ENCODE measurements at regions not wholly inside any gene's neighbourhood (a gene's known extent, or its start where the extent isn't known, plus 50 kb on each side); places are given as distances from the start of the nearest gene placed in this dataset.

GRCh38 chr6:144978208-144978607 lies 693.1 kb downstream of the UTRN start:
- ATAC-seq (no peak), DNase-seq (ENCODE audit: low read depth, low spot score) (no peak)
- TF ChIP-seq POLR2AphosphoS5 (IDR thresholded peaks at IDR 0.05; ENCODE audit: low read depth, low read length) (no peak), SIN3A (IDR thresholded peaks at IDR 0.05; ENCODE audit: borderline replicate concordance, insufficient read depth, low read depth, low read length) (no peak)
- no peaks in the 10 kb centered on the region for H3K36me3 ChIP-seq (ENCODE audit: control insufficient read depth, insufficient read depth, low read length)
- H3K4me3 ChIP-seq (ENCODE audit: low read depth in 2 of 2, low read length in 2 of 2): no peak overlapping the region
- intact Hi-C loops (cut with micrococcal nuclease; ENCODE audit: unreplicated experiment): no loop called here
- H3K4me1 ChIP-seq (ENCODE audit: control insufficient read depth, insufficient read depth, low read length): no peaks in the 10 kb centered on the region
- no peaks in the 10 kb centered on the region for H3K9me3 ChIP-seq (ENCODE audit: control insufficient read depth, insufficient read depth, low read depth, low read length)
- no TSS peak for BruUV-seq (replicated peaks)
- CTCF ChIA-PET: no interaction called here
- no peak overlapping the region for H3K27ac ChIP-seq (ENCODE audit: low read length)
- H3K27me3 ChIP-seq (ENCODE audit: control insufficient read depth, insufficient read depth, low read length): no peaks in the 10 kb centered on the region
- POLR2A ChIA-PET: no interaction called here
- in situ Hi-C loops (cut with HindIII; ENCODE audit: low pct_unique_long_range_greater_than_20kb, low sequenced_read_pairs): no loop called here

- CTCF ChIA-PET: no interaction called here
- no TSS peak for BruUV-seq (replicated peaks)
- H3K9me3 ChIP-seq (ENCODE audit: control insufficient read depth, insufficient read depth, low read depth, low read length): no peaks in the 10 kb centered on the region
- no peaks in the 10 kb centered on the region for H3K27me3 ChIP-seq (ENCODE audit: control insufficient read depth, insufficient read depth, low read length)
- H3K4me1 ChIP-seq (ENCODE audit: control insufficient read depth, insufficient read depth, low read length): no peaks in the 10 kb centered on the region
- DNase-seq (ENCODE audit: low read depth, low spot score): no peak
- no peak overlapping the region for H3K4me3 ChIP-seq (ENCODE audit: low read depth in 2 of 2, low read length in 2 of 2)
- no peak for ATAC-seq
- TF ChIP-seq CTCF (IDR thresholded peaks at IDR 0.05) (no peak), SIN3A (IDR thresholded peaks at IDR 0.05; ENCODE audit: borderline replicate concordance, insufficient read depth, low read depth, low read length) (no peak)
- POLR2A ChIA-PET: no interaction called here
- no peak overlapping the region for H3K27ac ChIP-seq (ENCODE audit: low read length)
- intact Hi-C loops (cut with micrococcal nuclease; ENCODE audit: unreplicated experiment): no loop called here
- no peaks in the 10 kb centered on the region for H3K36me3 ChIP-seq (ENCODE audit: control insufficient read depth, insufficient read depth, low read length)
- in situ Hi-C loops (cut with HindIII; ENCODE audit: low pct_unique_long_range_greater_than_20kb, low sequenced_read_pairs): no loop called here
These were observed 701.1 kb downstream of the UTRN start for GRCh38 chr6:144986271-144986670.

GRCh38 chr6:144989319-144990107 lies 704.4 kb downstream of the UTRN start:
- ChIA-PET CTCF (no interaction called here), POLR2A (no interaction called here)
- in situ Hi-C loops (cut with HindIII; ENCODE audit: low pct_unique_long_range_greater_than_20kb, low sequenced_read_pairs) (no loop called here), intact Hi-C loops (cut with micrococcal nuclease; ENCODE audit: unreplicated experiment) (no loop called here)
- DNase-seq (ENCODE audit: low read depth, low spot score) (no peak), ATAC-seq (no peak)
- Histone ChIP-seq H3K27me3 (ENCODE audit: control insufficient read depth, insufficient read depth, low read length) (no peaks in the 10 kb centered on the region), H3K9me3 (ENCODE audit: control insufficient read depth, insufficient read depth, low read depth, low read length) (no peaks in the 10 kb centered on the region), H3K27ac (ENCODE audit: low read length) (no peak overlapping the region), H3K4me3 (ENCODE audit: low read depth in 2 of 2, low read length in 2 of 2) (no peak overlapping the region), H3K36me3 (ENCODE audit: control insufficient read depth, insufficient read depth, low read length) (no peaks in the 10 kb centered on the region), H3K4me1 (ENCODE audit: control insufficient read depth, insufficient read depth, low read length) (no peaks in the 10 kb centered on the region)
- BruUV-seq (replicated peaks): no TSS peak
- no peak for TF ChIP-seq SIN3A (IDR thresholded peaks at IDR 0.05; ENCODE audit: borderline replicate concordance, insufficient read depth, low read depth, low read length)
- no peak for TF ChIP-seq TCF7L2 (IDR thresholded peaks at IDR 0.05; ENCODE audit: low read depth, low read length)
- TF ChIP-seq REST (IDR thresholded peaks at IDR 0.05; ENCODE audit: insufficient read depth in 1 of 2, low read depth in 2 of 2, low read length in 1 of 2): no peak
- no peak for TF ChIP-seq POLR2AphosphoS5 (IDR thresholded peaks at IDR 0.05; ENCODE audit: low read depth, low read length)
- TF ChIP-seq CTCF (IDR thresholded peaks at IDR 0.05): no peak
